SK-N-SH treated with all-trans-retinoic acid at 6 μM for 48 hours (cell line): ENCODE measurements at regions not wholly inside any gene's neighbourhood (a gene's known extent, or its start where the extent isn't known, plus 50 kb on each side); places are given as distances from the start of the nearest gene placed in this dataset.

Experiments used
- ATAC-seq: fragments of 200-7000 bp; cut with Tn5 transposase; 3 replicates; pipeline ENCODE4 v1.9.1; 2020; ENCODE audit warnings: mild to moderate bottlenecking, moderate library complexity
- ARNTL ChIP-seq: fragments of 450-650 bp; formaldehyde crosslinking; IDR thresholded peaks from 2 replicates; pipeline ENCODE4 v1.5.0; 2020; ENCODE audit warnings: low read depth, mild to moderate bottlenecking, moderate library complexity, borderline replicate concordance
- BACH2 ChIP-seq: fragments of 250-450 bp; sonication (Bioruptor Pico); IDR thresholded peaks from 2 replicates; pipeline ENCODE4 v1.9.0; 2021; ENCODE audit warnings: mild to moderate bottlenecking, borderline replicate concordance
- CREB5 ChIP-seq: fragments of 250-450 bp; sonication (Bioruptor Pico); IDR thresholded peaks from 2 replicates; pipeline ENCODE4 v1.5.1; 2020; ENCODE audit warnings: low read depth, mild to moderate bottlenecking, moderate library complexity
- CSDC2 ChIP-seq: fragments of 250-450 bp; sonication (Bioruptor Pico); IDR thresholded peaks from 2 replicates; pipeline ENCODE4 v1.5.0; 2020; ENCODE audit warnings: mild to moderate bottlenecking, moderate library complexity
- CSRNP3 ChIP-seq: fragments of 250-450 bp; sonication (Bioruptor Pico); IDR thresholded peaks from 2 replicates; pipeline ENCODE4 v1.5.1; 2021; ENCODE audit warnings: mild to moderate bottlenecking, moderate library complexity
- GLIS3 ChIP-seq: fragments of 250-450 bp; sonication (Bioruptor Pico); IDR thresholded peaks from 2 replicates; pipeline ENCODE4 v1.5.0; 2020; ENCODE audit warnings: mild to moderate bottlenecking, moderate library complexity
- ISL1 ChIP-seq: fragments of 250-450 bp; sonication (Bioruptor Pico); IDR thresholded peaks from 2 replicates; pipeline ENCODE4 v2.1.2; 2022; ENCODE audit warnings: mild to moderate bottlenecking, moderate library complexity
- OSR1 ChIP-seq: fragments of 250-450 bp; sonication (Bioruptor Pico); IDR thresholded peaks from 2 replicates; pipeline ENCODE4 v1.8.0; 2022; ENCODE audit warnings: moderate library complexity, mild to moderate bottlenecking, inconsistent platforms
- POU6F1 ChIP-seq: fragments of 250-450 bp; sonication (Bioruptor Pico); IDR thresholded peaks from 2 replicates; pipeline ENCODE4 v1.8.0; 2021; ENCODE audit warnings: low read depth, mild to moderate bottlenecking, moderate library complexity, borderline replicate concordance
- PPARA ChIP-seq: fragments of 250-450 bp; sonication (Bioruptor Pico); IDR thresholded peaks from 2 replicates; pipeline ENCODE4 v1.5.0; 2020; ENCODE audit warnings: mild to moderate bottlenecking, borderline replicate concordance
- RARB ChIP-seq: fragments of 250-450 bp; sonication (Bioruptor Pico); IDR thresholded peaks from 2 replicates; pipeline ENCODE4 v1.8.0; 2021; ENCODE audit warnings: mild to moderate bottlenecking, moderate library complexity
- SNAI2 ChIP-seq: fragments of 250-450 bp; sonication (Bioruptor Pico); IDR thresholded peaks from 2 replicates; pipeline ENCODE4 v1.5.0; 2020; ENCODE audit warnings: mild to moderate bottlenecking, moderate library complexity
- TCF4 ChIP-seq: fragments of 250-450 bp; sonication (Bioruptor Pico); IDR thresholded peaks from 2 replicates; pipeline ENCODE4 v1.8.0; 2021; ENCODE audit warnings: mild to moderate bottlenecking, moderate library complexity, borderline replicate concordance
- TOX ChIP-seq: fragments of 250-450 bp; sonication (Bioruptor Pico); IDR thresholded peaks from 2 replicates; pipeline ENCODE4 v1.8.0; 2021; ENCODE audit warnings: mild to moderate bottlenecking, moderate library complexity, borderline replicate concordance
- TSHZ2 ChIP-seq: fragments of 250-450 bp; sonication (Bioruptor Pico); IDR thresholded peaks from 2 replicates; pipeline ENCODE4 v1.5.0; 2020; ENCODE audit warnings: mild to moderate bottlenecking, moderate library complexity
- ZC3H10 ChIP-seq: fragments of 250-450 bp; sonication (Bioruptor Pico); IDR thresholded peaks from 2 replicates; pipeline ENCODE4 v1.5.1; 2021; ENCODE audit warnings: mild to moderate bottlenecking, moderate library complexity
- ZFP30 ChIP-seq: fragments of 450-650 bp; formaldehyde crosslinking; IDR thresholded peaks from 2 replicates; pipeline ENCODE4 v1.5.0; 2022; ENCODE audit warnings: mild to moderate bottlenecking, moderate library complexity
- ZNF565 ChIP-seq: fragments of 450-650 bp; formaldehyde crosslinking; conservative IDR thresholded peaks from 2 replicates; pipeline ENCODE4 v1.5.0; 2020; ENCODE audit warnings: low read depth, mild to moderate bottlenecking, moderate library complexity
- ZNF8 ChIP-seq: fragments of 450-650 bp; formaldehyde crosslinking; IDR thresholded peaks from 2 replicates; pipeline ENCODE4 v1.5.0; 2020; ENCODE audit warnings: mild to moderate bottlenecking, moderate library complexity

GRCh38 chr10:78658645-78659597 lies 409.8 kb upstream of the ZMIZ1 start:
- TF ChIP-seq ZFP30 (CRISPR knock-in tag) (no peak), RARB (CRISPR knock-in tag) (no peak), OSR1 (CRISPR knock-in tag) (no peak), GLIS3 (no peak), TCF4 (CRISPR knock-in tag) (no peak), BACH2 (CRISPR knock-in tag) (no peak), POU6F1 (CRISPR knock-in tag) (no peak), CSRNP3 (CRISPR knock-in tag) (no peak), ZC3H10 (no peak), CSDC2 (CRISPR knock-in tag) (no peak), SNAI2 (no peak), ISL1 (CRISPR knock-in tag) (no peak), ARNTL (CRISPR knock-in tag) (no peak), TSHZ2 (CRISPR knock-in tag) (no peak), ZNF565 (CRISPR knock-in tag) (no peak)
- no peak for ATAC-seq

GRCh38 chr10:78659598-78659967 lies 409.2 kb upstream of the ZMIZ1 start:
- no peak for ATAC-seq
- TF ChIP-seq TOX (CRISPR knock-in tag) (no peak), ISL1 (CRISPR knock-in tag) (no peak), ARNTL (CRISPR knock-in tag) (no peak), PPARA (CRISPR knock-in tag) (no peak), ZNF8 (CRISPR knock-in tag) (no peak), SNAI2 (no peak)

- ATAC-seq: no peak
- no peak for TF ChIP-seq CREB5 (CRISPR knock-in tag)
- no peak for TF ChIP-seq SNAI2
These were observed 408.2 kb upstream of the ZMIZ1 start for GRCh38 chr10:78660446-78661106.

GRCh38 chr10:78663721-78664120 lies 405.0 kb upstream of the ZMIZ1 start:
- ATAC-seq: no peak
- no peak for TF ChIP-seq TOX (CRISPR knock-in tag)
